Loucy (cell line): ENCODE measurements at regions not wholly inside any gene's neighbourhood (a gene's known extent, or its start where the extent isn't known, plus 50 kb on each side); places are given as distances from the start of the nearest gene placed in this dataset.

ENCODE experiments used
- CTCF ChIP-seq: fragments of 200-600 bp; sonication (generic); conservative IDR thresholded peaks from 2 replicates; pipeline ENCODE4 v1.5.1; 2014; ENCODE audit warnings: mild to moderate bottlenecking, antibody characterized with exemption, low read length
- EZH2phosphoT487 ChIP-seq: fragments of 200-600 bp; IDR thresholded peaks from 2 replicates; pipeline ENCODE4 v1.6.1; 2018; ENCODE audit warnings: antibody characterized with exemption, mild to moderate bottlenecking, moderate library complexity, borderline replicate concordance

- TF ChIP-seq CTCF = no peak
- TF ChIP-seq EZH2phosphoT487 = no peak
Observed at GRCh38 chr15:89016549-89017041, 71.7 kb upstream of the ABHD2 start.
